ENCODE measurements at regions not wholly inside any gene's neighbourhood (a gene's known extent, or its start where the extent isn't known, plus 50 kb on each side); places are given as distances from the start of the nearest gene placed in this dataset.

- no peak overlapping the region for H2BK15ac ChIP-seq (ENCODE audit: low read depth, low read length)
- H3T11ph ChIP-seq (ENCODE audit: low read length): no peak overlapping the region
- no peaks in the 10 kb centered on the region for H3K9me3 ChIP-seq (ENCODE audit: control insufficient read depth, low read depth, low read length)
- no peak overlapping the region for H2BK5ac ChIP-seq (ENCODE audit: insufficient read length, low read length)
- H3K4ac ChIP-seq (ENCODE audit: low read depth, low read length): no peak overlapping the region
- H3K14ac ChIP-seq (ENCODE audit: insufficient read depth, low read length): no peak overlapping the region
- H3K36me3 Mint-ChIP-seq (ENCODE audit: insufficient read depth in 1 of 3, low read depth in 3 of 3): no peaks in the 10 kb centered on the region
- no peak overlapping the region for H2BK20ac ChIP-seq (ENCODE audit: low read depth, low read length, poor library complexity, severe bottlenecking)
- no peak overlapping the region for H3K4me3 Mint-ChIP-seq
- no peak overlapping the region for H4K91ac ChIP-seq (ENCODE audit: insufficient read length, low read depth, low read length)
- H3K18ac ChIP-seq (ENCODE audit: insufficient read length, low read depth, low read length): no peak overlapping the region
- no peak overlapping the region for H2BK12ac ChIP-seq (ENCODE audit: insufficient read length, low read depth, low read length)
- H4K5ac ChIP-seq (ENCODE audit: insufficient read length, low read depth, low read length): no peak overlapping the region
- no peaks in the 10 kb centered on the region for H3K4me1 ChIP-seq (ENCODE audit: insufficient read depth, low read length)
- no peak overlapping the region for H4K8ac ChIP-seq (replicated peaks; ENCODE audit: insufficient read length, low read depth, low read length)
- DNase-seq: no peak
- H3K4me2 ChIP-seq (ENCODE audit: insufficient read depth, insufficient read length, low read length): no peak overlapping the region
- no peaks in the 10 kb centered on the region for H3K79me2 ChIP-seq (ENCODE audit: insufficient read depth, low read length)
- H3K23ac ChIP-seq (ENCODE audit: insufficient read length, low read depth, low read length): no peak overlapping the region
- no peak overlapping the region for H3K27ac ChIP-seq (ENCODE audit: insufficient read length, low read depth, low read length)
- H3K27me3 Mint-ChIP-seq (ENCODE audit: low read depth): no peaks in the 10 kb centered on the region
- no peak overlapping the region for H2AK5ac ChIP-seq (ENCODE audit: insufficient read length, low read length)
- H3K9ac ChIP-seq (ENCODE audit: extremely low read depth, insufficient read length, low read length): no peak overlapping the region
- H2BK120ac ChIP-seq (ENCODE audit: low read depth, low read length, poor library complexity, severe bottlenecking): no peak overlapping the region
- no peak for TF ChIP-seq CTCF (conservative IDR thresholded peaks at IDR 0.05)
- no peak overlapping the region for H2AFZ ChIP-seq (ENCODE audit: low read length)
- H3K27ac Mint-ChIP-seq: no peak overlapping the region
- H3K27me3 ChIP-seq (ENCODE audit: insufficient read depth, low read length): no peaks in the 10 kb centered on the region
- no peaks in the 10 kb centered on the region for H3K23me2 ChIP-seq (ENCODE audit: insufficient read length, low read depth, low read length, poor library complexity, severe bottlenecking)
- no peaks in the 10 kb centered on the region for H3K79me1 ChIP-seq (ENCODE audit: insufficient read depth, low read depth, low read length, poor library complexity, severe bottlenecking)
- H3K4me1 Mint-ChIP-seq: peaks cover 7 to 10% of the 10 kb centered on the region in 2 experiments; a peak in 3 of 4 replicates
- H3K9me3 Mint-ChIP-seq: no peaks in the 10 kb centered on the region
- no peaks in the 10 kb centered on the region for H4K20me1 ChIP-seq (ENCODE audit: control insufficient read depth, insufficient read depth, insufficient read length)
- no peak overlapping the region for H3K56ac ChIP-seq (ENCODE audit: insufficient read length, low read depth, low read length)
Observed at GRCh38 chr3:162112719-162113118, 616.1 kb downstream of the OTOL1 start.

Data from H9 (cell line).